Central memory CD8-positive, alpha-beta T cell (primary cell): ENCODE measurements at regions not wholly inside any gene's neighbourhood (a gene's known extent, or its start where the extent isn't known, plus 50 kb on each side); places are given as distances from the start of the nearest gene placed in this dataset.

Experiments
- ATAC-seq: fragments of 150-1000 bp; cut with Tn5 transposase; replicated peaks from 2 replicates; pipeline ENCODE4 v1.10.0; 2022; ENCODE audit warnings: mild to moderate bottlenecking, moderate FRiP score, moderate number of reproducible peaks; ENCODE audit not compliant: poor library complexity, severe bottlenecking; ENCODE audit errors: extremely low read depth
- DNase-seq, 2 donors: peaks; one replicate each; pipeline ENCODE4 v3.0.0; 2021; ENCODE audit warnings: low spot score in 2 of 2
- H3K27ac Mint-ChIP-seq: one replicate; pipeline ENCODE4 v1.8.0; 2022; ENCODE audit warnings: low read depth, mild to moderate bottlenecking, moderate library complexity, mixed read lengths
- H3K27me3 Mint-ChIP-seq: one replicate; pipeline ENCODE4 v1.8.0; 2022; ENCODE audit warnings: mixed read lengths
- H3K36me3 Mint-ChIP-seq: one replicate; pipeline ENCODE4 v1.8.0; 2022; ENCODE audit warnings: mild to moderate bottlenecking, moderate library complexity, mixed read lengths; ENCODE audit not compliant: insufficient read depth
- H3K4me1 Mint-ChIP-seq: one replicate; pipeline ENCODE4 v1.8.0; 2022; ENCODE audit warnings: mixed read lengths
- H3K4me3 Mint-ChIP-seq: one replicate; pipeline ENCODE4 v1.8.0; 2022; ENCODE audit warnings: mild to moderate bottlenecking, moderate library complexity, mixed read lengths
- H3K9me3 Mint-ChIP-seq: one replicate; pipeline ENCODE4 v1.8.0; 2022; ENCODE audit warnings: mixed read lengths

GRCh38 chr14:82441270-82441669 is 907.6 kb upstream of the SEL1L start:
- Mint-ChIP-seq H3K27ac (no peak overlapping the region), H3K27me3 (no peaks in the 10 kb centered on the region), H3K4me3 (no peak overlapping the region), H3K9me3 (peaks cover 15% of the 10 kb centered on the region), H3K4me1 (no peaks in the 10 kb centered on the region), H3K36me3 (no peaks in the 10 kb centered on the region)
- ATAC-seq (no peak), DNase-seq (no peak)

- Mint-ChIP-seq H3K4me1 (no peaks in the 10 kb centered on the region), H3K27ac (no peak overlapping the region), H3K4me3 (no peak overlapping the region), H3K27me3 (no peaks in the 10 kb centered on the region), H3K9me3 (peaks cover 10% of the 10 kb centered on the region), H3K36me3 (no peaks in the 10 kb centered on the region)
- no peak for ATAC-seq
- no peak for DNase-seq
These were observed 912.3 kb upstream of the SEL1L start for GRCh38 chr14:82445810-82446570.

GRCh38 chr14:82447586-82447985 is 913.9 kb upstream of the SEL1L start:
- no peaks in the 10 kb centered on the region for H3K4me1 Mint-ChIP-seq
- no peak overlapping the region for H3K4me3 Mint-ChIP-seq
- no peaks in the 10 kb centered on the region for H3K27me3 Mint-ChIP-seq
- no peak for DNase-seq
- peaks cover 5% of the 10 kb centered on the region for H3K9me3 Mint-ChIP-seq
- ATAC-seq: no peak
- no peaks in the 10 kb centered on the region for H3K36me3 Mint-ChIP-seq
- no peak overlapping the region for H3K27ac Mint-ChIP-seq

GRCh38 chr14:82449926-82450468 is 916.3 kb upstream of the SEL1L start:
- ATAC-seq: no peak
- Mint-ChIP-seq H3K4me1 (no peaks in the 10 kb centered on the region), H3K27ac (no peak overlapping the region), H3K4me3 (no peak overlapping the region), H3K36me3 (no peaks in the 10 kb centered on the region), H3K9me3 (peaks cover 6% of the 10 kb centered on the region), H3K27me3 (no peaks in the 10 kb centered on the region)
- DNase-seq: no peak

GRCh38 chr14:82451675-82452074 is 918.0 kb upstream of the SEL1L start:
- Mint-ChIP-seq H3K36me3 (no peaks in the 10 kb centered on the region), H3K4me3 (no peak overlapping the region), H3K27ac (no peak overlapping the region), H3K4me1 (no peaks in the 10 kb centered on the region), H3K9me3 (peaks cover 6% of the 10 kb centered on the region), H3K27me3 (no peaks in the 10 kb centered on the region)
- no peak for ATAC-seq
- no peak for DNase-seq

- Mint-ChIP-seq H3K36me3 (no peaks in the 10 kb centered on the region), H3K27me3 (no peaks in the 10 kb centered on the region), H3K9me3 (peaks cover 6% of the 10 kb centered on the region), H3K4me3 (no peak overlapping the region), H3K4me1 (no peaks in the 10 kb centered on the region), H3K27ac (no peak overlapping the region)
- ATAC-seq (no peak), DNase-seq (no peak)
These were observed 948.7 kb upstream of the SEL1L start for GRCh38 chr14:82482345-82482744.

- Mint-ChIP-seq H3K4me1 (no peaks in the 10 kb centered on the region), H3K27ac (no peak overlapping the region), H3K36me3 (no peaks in the 10 kb centered on the region), H3K9me3 (peaks cover 22% of the 10 kb centered on the region), H3K4me3 (no peak overlapping the region), H3K27me3 (no peaks in the 10 kb centered on the region)
- no peak for DNase-seq
- no peak for ATAC-seq
These were observed 954.8 kb upstream of the SEL1L start for GRCh38 chr14:82488473-82488872.

GRCh38 chr14:82490397-82490796 is 956.7 kb upstream of the SEL1L start:
- no peak overlapping the region for H3K27ac Mint-ChIP-seq
- peaks cover 27% of the 10 kb centered on the region for H3K9me3 Mint-ChIP-seq
- no peak overlapping the region for H3K4me3 Mint-ChIP-seq
- no peaks in the 10 kb centered on the region for H3K27me3 Mint-ChIP-seq
- ATAC-seq: no peak
- H3K4me1 Mint-ChIP-seq: no peaks in the 10 kb centered on the region
- H3K36me3 Mint-ChIP-seq: no peaks in the 10 kb centered on the region
- no peak for DNase-seq

GRCh38 chr14:82492157-82492556 is 958.5 kb upstream of the SEL1L start:
- Mint-ChIP-seq H3K4me3 (no peak overlapping the region), H3K36me3 (no peaks in the 10 kb centered on the region), H3K4me1 (no peaks in the 10 kb centered on the region), H3K27ac (no peak overlapping the region), H3K27me3 (no peaks in the 10 kb centered on the region), H3K9me3 (peaks cover 28% of the 10 kb centered on the region)
- no peak for ATAC-seq
- no peak for DNase-seq

GRCh38 chr14:82500222-82500621 is 966.6 kb upstream of the SEL1L start:
- Mint-ChIP-seq H3K27me3 (no peaks in the 10 kb centered on the region), H3K4me3 (no peak overlapping the region), H3K9me3 (peaks cover 17% of the 10 kb centered on the region), H3K27ac (no peak overlapping the region), H3K36me3 (no peaks in the 10 kb centered on the region), H3K4me1 (no peaks in the 10 kb centered on the region)
- DNase-seq (no peak), ATAC-seq (no peak)

- no peaks in the 10 kb centered on the region for H3K4me1 Mint-ChIP-seq
- peaks cover 14% of the 10 kb centered on the region for H3K9me3 Mint-ChIP-seq
- no peaks in the 10 kb centered on the region for H3K27me3 Mint-ChIP-seq
- DNase-seq (no peak), ATAC-seq (no peak)
- no peak overlapping the region for H3K27ac Mint-ChIP-seq
- no peak overlapping the region for H3K4me3 Mint-ChIP-seq
- H3K36me3 Mint-ChIP-seq: no peaks in the 10 kb centered on the region
These were observed 967.9 kb upstream of the SEL1L start for GRCh38 chr14:82501554-82501953.

- no peak for ATAC-seq
These were observed 968.4 kb upstream of the SEL1L start for GRCh38 chr14:82502043-82502442.

GRCh38 chr14:82504894-82505293 is 971.2 kb upstream of the SEL1L start:
- H3K4me1 Mint-ChIP-seq: no peaks in the 10 kb centered on the region
- H3K27ac Mint-ChIP-seq: no peak overlapping the region
- DNase-seq (no peak), ATAC-seq (no peak)
- no peaks in the 10 kb centered on the region for H3K36me3 Mint-ChIP-seq
- H3K27me3 Mint-ChIP-seq: no peaks in the 10 kb centered on the region
- H3K9me3 Mint-ChIP-seq: peaks cover 14% of the 10 kb centered on the region
- H3K4me3 Mint-ChIP-seq: no peak overlapping the region

More at GRCh38 chr14:82502043-82502442, 968.4 kb upstream of the SEL1L start:
- Mint-ChIP-seq H3K9me3 (peaks cover 14% of the 10 kb centered on the region), H3K36me3 (no peaks in the 10 kb centered on the region), H3K27ac (no peak overlapping the region), H3K27me3 (no peaks in the 10 kb centered on the region), H3K4me3 (no peak overlapping the region), H3K4me1 (no peaks in the 10 kb centered on the region)
- DNase-seq: no peak
